Ovary (tissue), 3 donors: ENCODE measurements at regions not wholly inside any gene's neighbourhood (a gene's known extent, or its start where the extent isn't known, plus 50 kb on each side); places are given as distances from the start of the nearest gene placed in this dataset.

Experiments used
- EP300 ChIP-seq: sonication (generic); formaldehyde crosslinking; IDR thresholded peaks from one replicate; pipeline ENCODE4 v1.6.1; 2017; ENCODE audit warnings: antibody characterized with exemption
- TF ChIP-seq, protein P1 (sequence below), 3 donors: fragments of 450-650 bp in 2 of 3; fragments of 200-600 bp in 1 of 3; IDR thresholded peaks; one replicate each; pipeline versions ENCODE4 v1.5.1 to v1.8.0; 2016 to 2022; ENCODE audit warnings: antibody characterized with exemption in 3 of 3, mild to moderate bottlenecking in 1 of 3
- donor health status: DM: no; HTN: no; CAD: no.

DNA sequence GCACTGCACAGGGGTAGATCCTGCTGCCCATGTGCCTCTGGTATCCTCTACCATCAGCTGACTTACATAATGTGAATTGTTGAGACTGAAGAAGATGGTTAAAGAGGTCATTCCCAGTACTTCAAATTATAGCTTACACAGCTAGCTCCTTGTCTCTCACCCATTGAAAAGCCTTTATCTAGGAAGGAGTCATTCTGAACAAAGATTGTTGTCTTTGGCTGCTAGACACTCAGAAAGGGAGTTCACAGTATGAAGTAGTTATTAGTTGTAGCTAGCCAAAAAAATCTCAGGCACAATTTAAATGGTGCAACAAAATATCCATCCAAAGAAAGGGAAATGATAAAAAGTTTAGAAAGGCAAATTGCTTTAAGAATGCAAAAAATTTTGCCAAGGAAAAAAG, 102.0 kb upstream of the NREP start:
- TF ChIP-seq, protein P1, sequence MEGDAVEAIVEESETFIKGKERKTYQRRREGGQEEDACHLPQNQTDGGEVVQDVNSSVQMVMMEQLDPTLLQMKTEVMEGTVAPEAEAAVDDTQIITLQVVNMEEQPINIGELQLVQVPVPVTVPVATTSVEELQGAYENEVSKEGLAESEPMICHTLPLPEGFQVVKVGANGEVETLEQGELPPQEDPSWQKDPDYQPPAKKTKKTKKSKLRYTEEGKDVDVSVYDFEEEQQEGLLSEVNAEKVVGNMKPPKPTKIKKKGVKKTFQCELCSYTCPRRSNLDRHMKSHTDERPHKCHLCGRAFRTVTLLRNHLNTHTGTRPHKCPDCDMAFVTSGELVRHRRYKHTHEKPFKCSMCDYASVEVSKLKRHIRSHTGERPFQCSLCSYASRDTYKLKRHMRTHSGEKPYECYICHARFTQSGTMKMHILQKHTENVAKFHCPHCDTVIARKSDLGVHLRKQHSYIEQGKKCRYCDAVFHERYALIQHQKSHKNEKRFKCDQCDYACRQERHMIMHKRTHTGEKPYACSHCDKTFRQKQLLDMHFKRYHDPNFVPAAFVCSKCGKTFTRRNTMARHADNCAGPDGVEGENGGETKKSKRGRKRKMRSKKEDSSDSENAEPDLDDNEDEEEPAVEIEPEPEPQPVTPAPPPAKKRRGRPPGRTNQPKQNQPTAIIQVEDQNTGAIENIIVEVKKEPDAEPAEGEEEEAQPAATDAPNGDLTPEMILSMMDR (IDR thresholded peaks at IDR 0.05): no peak
- no peak for TF ChIP-seq EP300
